H54 (cell line): ENCODE measurements at regions not wholly inside any gene's neighbourhood (a gene's known extent, or its start where the extent isn't known, plus 50 kb on each side); places are given as distances from the start of the nearest gene placed in this dataset.
"Not testable (repeated sequence)": the region's sequence is repeated elsewhere in the genome, so short reads cannot be mapped to it uniquely, and the experiment has no call there.

Experiments
- DNase-seq: peaks from one replicate; pipeline ENCODE4 v3.0.0; 2011; ENCODE audit warnings: low spot score, mixed read lengths; ENCODE audit not compliant: insufficient read length
- FAIRE-seq: peaks from 3 replicates; lab custom pipeline; 2011; peaks lifted over from hg19 to GRCh38; lab: Jason Lieb, UNC
- POLR2A ChIP-seq: IDR thresholded peaks from 2 replicates; pipeline ENCODE4 v1.6.1; 2011; ENCODE audit warnings: low read depth, mild to moderate bottlenecking, low read length

- TF ChIP-seq POLR2A = no peak
- FAIRE-seq (no peak), DNase-seq (no peak)
Observed at GRCh38 chr13:94878602-94879165, 166.3 kb upstream of the SOX21 start.

- TF ChIP-seq POLR2A = no peak
- no peak for FAIRE-seq
- DNase-seq = no peak
Observed at GRCh38 chr13:94864474-94864873, 152.1 kb upstream of the SOX21 start.

- DNase-seq (peak; percentile 7), FAIRE-seq (no peak)
- no peak for TF ChIP-seq POLR2A
Observed at GRCh38 chr13:94860981-94861407, 148.6 kb upstream of the SOX21 start.

GRCh38 chr13:94859811-94860210, 147.5 kb upstream of the SOX21 start:
- TF ChIP-seq POLR2A = no peak
- FAIRE-seq (no peak), DNase-seq (no peak)

- no peak for TF ChIP-seq POLR2A
- DNase-seq (no peak), FAIRE-seq (no peak)
Observed at GRCh38 chr13:94859278-94859691, 146.9 kb upstream of the SOX21 start.

GRCh38 chr13:94858856-94859255, 146.5 kb upstream of the SOX21 start:
- DNase-seq = no peak
- no peak for FAIRE-seq
- no peak for TF ChIP-seq POLR2A

GRCh38 chr13:94854688-94855087, 142.3 kb upstream of the SOX21 start:
- DNase-seq (no peak), FAIRE-seq (no peak)
- TF ChIP-seq POLR2A = no peak

GRCh38 chr13:94851576-94851975, 139.2 kb upstream of the SOX21 start:
- FAIRE-seq (no peak), DNase-seq (no peak)
- TF ChIP-seq POLR2A = no peak

GRCh38 chr13:94849254-94849653, 136.9 kb upstream of the SOX21 start:
- no peak for TF ChIP-seq POLR2A
- FAIRE-seq = no peak
- DNase-seq = no peak

- no peak for FAIRE-seq
- no peak for TF ChIP-seq POLR2A
- DNase-seq = no peak
Observed at GRCh38 chr13:94842901-94843300, 130.6 kb upstream of the SOX21 start.

- not testable (repeated sequence) for FAIRE-seq, DNase-seq
Observed at GRCh38 chr13:94837056-94837455, 124.7 kb upstream of the SOX21 start.

- DNase-seq (no peak), FAIRE-seq (no peak)
- TF ChIP-seq POLR2A = no peak
Observed at GRCh38 chr13:94829837-94830365, 117.6 kb upstream of the SOX21 start.

GRCh38 chr13:94829185-94829836, 117.0 kb upstream of the SOX21 start:
- no peak for DNase-seq
- FAIRE-seq = no peak
- no peak for TF ChIP-seq POLR2A

- FAIRE-seq (no peak), DNase-seq (no peak)
- TF ChIP-seq POLR2A = no peak
Observed at GRCh38 chr13:94827566-94827965, 115.2 kb upstream of the SOX21 start.

- FAIRE-seq = no peak
- no peak for TF ChIP-seq POLR2A
- DNase-seq = no peak
Observed at GRCh38 chr13:94825507-94825906, 113.2 kb upstream of the SOX21 start.

- TF ChIP-seq POLR2A = no peak
- FAIRE-seq (no peak), DNase-seq (no peak)
Observed at GRCh38 chr13:94824601-94825000, 112.3 kb upstream of the SOX21 start.
